Vagina (tissue), 2 donors: ENCODE measurements at regions not wholly inside any gene's neighbourhood (a gene's known extent, or its start where the extent isn't known, plus 50 kb on each side); places are given as distances from the start of the nearest gene placed in this dataset.

Experiments
- POLR2A ChIP-seq, 2 donors: fragments of 450-650 bp; IDR thresholded peaks; one replicate each; pipeline ENCODE4 v1.6.1; 2017; ENCODE audit warnings: antibody characterized with exemption in 2 of 2, mild to moderate bottlenecking in 2 of 2, moderate library complexity in 2 of 2
- POLR2AphosphoS5 ChIP-seq, 2 donors: sonication (generic); formaldehyde crosslinking; IDR thresholded peaks; one replicate each; pipeline ENCODE4 v1.9.0; 2017; ENCODE audit warnings: antibody characterized with exemption in 2 of 2, mild to moderate bottlenecking in 2 of 2, low read depth in 1 of 2; ENCODE audit not compliant: insufficient read depth in 1 of 2
- TF ChIP-seq, protein P1 (sequence below), 3 experiments: fragments of 450-650 bp in 2 of 3; fragments of 200-600 bp in 1 of 3; sonication (generic) in 1 of 3; IDR thresholded peaks; one replicate each; pipeline ENCODE4 v1.5.1; 2017 to 2019; ENCODE audit warnings: antibody characterized with exemption in 3 of 3, mild to moderate bottlenecking in 2 of 3, moderate library complexity in 2 of 3

DNA sequence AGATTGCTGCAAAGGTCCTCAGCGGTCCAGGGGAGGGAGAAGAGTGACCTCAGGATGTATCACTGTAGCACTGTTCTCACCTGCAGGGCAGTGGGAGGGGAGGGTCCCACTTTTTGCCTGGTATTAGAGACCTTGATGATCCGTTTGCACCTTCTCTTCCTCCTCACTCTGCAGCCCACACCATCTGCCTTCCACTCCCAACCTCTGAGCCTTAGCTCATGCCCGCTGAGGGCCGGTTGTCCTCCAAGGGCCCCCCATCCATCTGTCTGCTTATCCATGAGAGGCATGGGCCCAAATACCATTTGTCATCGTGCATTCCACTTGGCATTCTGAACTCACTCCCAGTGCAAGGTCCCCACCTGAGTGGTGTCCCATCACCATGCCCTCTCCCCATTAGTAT lies 64.6 kb upstream of the PCBD1 start:
- TF ChIP-seq, protein P1, sequence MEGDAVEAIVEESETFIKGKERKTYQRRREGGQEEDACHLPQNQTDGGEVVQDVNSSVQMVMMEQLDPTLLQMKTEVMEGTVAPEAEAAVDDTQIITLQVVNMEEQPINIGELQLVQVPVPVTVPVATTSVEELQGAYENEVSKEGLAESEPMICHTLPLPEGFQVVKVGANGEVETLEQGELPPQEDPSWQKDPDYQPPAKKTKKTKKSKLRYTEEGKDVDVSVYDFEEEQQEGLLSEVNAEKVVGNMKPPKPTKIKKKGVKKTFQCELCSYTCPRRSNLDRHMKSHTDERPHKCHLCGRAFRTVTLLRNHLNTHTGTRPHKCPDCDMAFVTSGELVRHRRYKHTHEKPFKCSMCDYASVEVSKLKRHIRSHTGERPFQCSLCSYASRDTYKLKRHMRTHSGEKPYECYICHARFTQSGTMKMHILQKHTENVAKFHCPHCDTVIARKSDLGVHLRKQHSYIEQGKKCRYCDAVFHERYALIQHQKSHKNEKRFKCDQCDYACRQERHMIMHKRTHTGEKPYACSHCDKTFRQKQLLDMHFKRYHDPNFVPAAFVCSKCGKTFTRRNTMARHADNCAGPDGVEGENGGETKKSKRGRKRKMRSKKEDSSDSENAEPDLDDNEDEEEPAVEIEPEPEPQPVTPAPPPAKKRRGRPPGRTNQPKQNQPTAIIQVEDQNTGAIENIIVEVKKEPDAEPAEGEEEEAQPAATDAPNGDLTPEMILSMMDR (IDR thresholded peaks at IDR 0.05): no peak
- TF ChIP-seq POLR2A (IDR thresholded peaks at IDR 0.05): no peak
- TF ChIP-seq POLR2AphosphoS5 (IDR thresholded peaks at IDR 0.05; ENCODE audit: insufficient read depth in 1 of 2, low read depth in 1 of 2): no peak
